ENCODE measurements at regions not wholly inside any gene's neighbourhood (a gene's known extent, or its start where the extent isn't known, plus 50 kb on each side); places are given as distances from the start of the nearest gene placed in this dataset.
"Not testable (repeated sequence)": the region's sequence is repeated elsewhere in the genome, so short reads cannot be mapped to it uniquely, and the experiment has no call there.

GRCh38 chr2:125408874-125409538 is 1247.0 kb upstream of the GYPC start:
- Histone ChIP-seq H3K4ac (ENCODE audit: low read depth in 1 of 2, low read length in 2 of 2) (peak overlapping the region in 1 of 2 experiments; percentile 16), H3K36me3 (ENCODE audit: control insufficient read depth in 1 of 2, insufficient read depth in 2 of 2, low read depth in 1 of 2, low read length in 2 of 2) (no peaks in the 10 kb centered on the region), H3K18ac (ENCODE audit: low read depth in 1 of 2, low read length in 2 of 2) (no peak overlapping the region), H3K79me1 (replicated peaks; ENCODE audit: low read length, poor library complexity, severe bottlenecking) (no peaks in the 10 kb centered on the region), H3K9ac (ENCODE audit: low read length) (no peak overlapping the region), H2BK12ac (ENCODE audit: low read length in 2 of 2) (no peak overlapping the region), H3K4me1 (ENCODE audit: control insufficient read depth, insufficient read depth, low read depth, low read length) (no peaks in the 10 kb centered on the region), H2AK5ac (ENCODE audit: low read length, severe bottlenecking) (no peak overlapping the region), H2BK15ac (ENCODE audit: low read depth, poor library complexity, severe bottlenecking) (no peak overlapping the region), H3K27ac (ENCODE audit: low read length, poor library complexity, severe bottlenecking) (no peak overlapping the region), H4K91ac (ENCODE audit: low read length) (no peak overlapping the region), H2AFZ (ENCODE audit: low read depth, low read length) (peak overlapping the region; percentile 4), H2BK5ac (ENCODE audit: low read depth, low read length, poor library complexity, severe bottlenecking) (no peak overlapping the region), H3K14ac (ENCODE audit: low read length in 2 of 2) (no peak overlapping the region), H3K4me2 (ENCODE audit: low read length, poor library complexity, severe bottlenecking) (no peak overlapping the region), H3K23ac (ENCODE audit: low read length in 2 of 2) (no peak overlapping the region), H4K8ac (ENCODE audit: low read length) (no peak overlapping the region), H2BK120ac (ENCODE audit: low read depth, low read length) (no peak overlapping the region), H3K9me3 (ENCODE audit: control insufficient read depth, low read length) (no peaks in the 10 kb centered on the region), H3K27me3 (ENCODE audit: control insufficient read depth in 1 of 2, insufficient read depth in 1 of 2, low read length in 2 of 2) (no peaks in the 10 kb centered on the region), H3K4me3 (ENCODE audit: insufficient read depth in 1 of 2, low read depth in 1 of 2, low read length in 2 of 2) (no peak overlapping the region)
- DNase-seq = no peak
- 91% methylated on average over 10 of the region's 10 CpGs for WGBS

GRCh38 chr2:125418483-125418882 is 1237.5 kb upstream of the GYPC start:
- no peak overlapping the region for H2BK15ac ChIP-seq (ENCODE audit: low read depth, poor library complexity, severe bottlenecking)
- H4K91ac ChIP-seq (ENCODE audit: low read length) = no peak overlapping the region
- H2AFZ ChIP-seq (ENCODE audit: low read depth, low read length) = no peak overlapping the region
- H2BK12ac ChIP-seq (ENCODE audit: low read length in 2 of 2) = no peak overlapping the region
- no peak overlapping the region for H3K4me3 ChIP-seq (ENCODE audit: insufficient read depth in 1 of 2, low read depth in 1 of 2, low read length in 2 of 2)
- no peak overlapping the region for H3K27ac ChIP-seq (ENCODE audit: low read length, poor library complexity, severe bottlenecking)
- no CpG with 5 or more reads among the region's 1 CpG for WGBS
- H3K9ac ChIP-seq (ENCODE audit: low read length) = no peak overlapping the region
- H3K14ac ChIP-seq (ENCODE audit: low read length in 2 of 2) = no peak overlapping the region
- H3K4ac ChIP-seq (ENCODE audit: low read depth in 1 of 2, low read length in 2 of 2) = no peak overlapping the region
- no peaks in the 10 kb centered on the region for H3K79me1 ChIP-seq (replicated peaks; ENCODE audit: low read length, poor library complexity, severe bottlenecking)
- H3K4me2 ChIP-seq (ENCODE audit: low read length, poor library complexity, severe bottlenecking) = no peak overlapping the region
- no peaks in the 10 kb centered on the region for H3K4me1 ChIP-seq (ENCODE audit: control insufficient read depth, insufficient read depth, low read depth, low read length)
- no peak overlapping the region for H2BK5ac ChIP-seq (ENCODE audit: low read depth, low read length, poor library complexity, severe bottlenecking)
- no peak overlapping the region for H3K18ac ChIP-seq (ENCODE audit: low read depth in 1 of 2, low read length in 2 of 2)
- no peaks in the 10 kb centered on the region for H3K27me3 ChIP-seq (ENCODE audit: control insufficient read depth in 1 of 2, insufficient read depth in 1 of 2, low read length in 2 of 2)
- H3K36me3 ChIP-seq (ENCODE audit: control insufficient read depth in 1 of 2, insufficient read depth in 2 of 2, low read depth in 1 of 2, low read length in 2 of 2) = no peaks in the 10 kb centered on the region
- no peak overlapping the region for H2AK5ac ChIP-seq (ENCODE audit: low read length, severe bottlenecking)
- no peak overlapping the region for H3K23ac ChIP-seq (ENCODE audit: low read length in 2 of 2)
- H2BK120ac ChIP-seq (ENCODE audit: low read depth, low read length) = no peak overlapping the region
- no peak overlapping the region for H4K8ac ChIP-seq (ENCODE audit: low read length)
- no peak for DNase-seq
- H3K9me3 ChIP-seq (ENCODE audit: control insufficient read depth, low read length) = no peaks in the 10 kb centered on the region

GRCh38 chr2:125422198-125422770 is 1233.7 kb upstream of the GYPC start:
- DNase-seq = not testable (repeated sequence)

GRCh38 chr2:125424266-125424785 is 1231.6 kb upstream of the GYPC start:
- Histone ChIP-seq H3K9ac (ENCODE audit: low read length) (no peak overlapping the region), H3K27ac (ENCODE audit: low read length, poor library complexity, severe bottlenecking) (no peak overlapping the region), H3K4me3 (ENCODE audit: insufficient read depth in 1 of 2, low read depth in 1 of 2, low read length in 2 of 2) (no peak overlapping the region), H2BK120ac (ENCODE audit: low read depth, low read length) (no peak overlapping the region), H2AK5ac (ENCODE audit: low read length, severe bottlenecking) (no peak overlapping the region), H3K4ac (ENCODE audit: low read depth in 1 of 2, low read length in 2 of 2) (no peak overlapping the region), H2BK5ac (ENCODE audit: low read depth, low read length, poor library complexity, severe bottlenecking) (no peak overlapping the region), H4K8ac (ENCODE audit: low read length) (no peak overlapping the region), H3K79me1 (replicated peaks; ENCODE audit: low read length, poor library complexity, severe bottlenecking) (no peaks in the 10 kb centered on the region), H2BK15ac (ENCODE audit: low read depth, poor library complexity, severe bottlenecking) (no peak overlapping the region), H4K91ac (ENCODE audit: low read length) (no peak overlapping the region), H3K14ac (ENCODE audit: low read length in 2 of 2) (no peak overlapping the region), H2BK12ac (ENCODE audit: low read length in 2 of 2) (no peak overlapping the region), H3K4me1 (ENCODE audit: control insufficient read depth, insufficient read depth, low read depth, low read length) (no peaks in the 10 kb centered on the region), H3K36me3 (ENCODE audit: control insufficient read depth in 1 of 2, insufficient read depth in 2 of 2, low read depth in 1 of 2, low read length in 2 of 2) (no peaks in the 10 kb centered on the region), H3K18ac (ENCODE audit: low read depth in 1 of 2, low read length in 2 of 2) (no peak overlapping the region), H3K9me3 (ENCODE audit: control insufficient read depth, low read length) (no peaks in the 10 kb centered on the region), H2AFZ (ENCODE audit: low read depth, low read length) (no peak overlapping the region), H3K23ac (ENCODE audit: low read length in 2 of 2) (no peak overlapping the region), H3K4me2 (ENCODE audit: low read length, poor library complexity, severe bottlenecking) (no peak overlapping the region), H3K27me3 (ENCODE audit: control insufficient read depth in 1 of 2, insufficient read depth in 1 of 2, low read length in 2 of 2) (no peaks in the 10 kb centered on the region)
- 83% methylated on average over 1 of the region's 1 CpG for WGBS
- DNase-seq = no peak

More at GRCh38 chr2:125422198-125422770, 1233.7 kb upstream of the GYPC start:
- not testable (repeated sequence) for H3K27ac ChIP-seq (ENCODE audit: low read length, poor library complexity, severe bottlenecking); H3K9me3 ChIP-seq (ENCODE audit: control insufficient read depth, low read length); H4K8ac ChIP-seq (ENCODE audit: low read length); H3K23ac ChIP-seq (ENCODE audit: low read length in 2 of 2); H3K4me2 ChIP-seq (ENCODE audit: low read length, poor library complexity, severe bottlenecking); H2AFZ ChIP-seq (ENCODE audit: low read depth, low read length); H4K91ac ChIP-seq (ENCODE audit: low read length); H3K4me3 ChIP-seq (ENCODE audit: insufficient read depth in 1 of 2, low read depth in 1 of 2, low read length in 2 of 2); H3K14ac ChIP-seq (ENCODE audit: low read length in 2 of 2); H2BK120ac ChIP-seq (ENCODE audit: low read depth, low read length); H3K4ac ChIP-seq (ENCODE audit: low read depth in 1 of 2, low read length in 2 of 2); H3K4me1 ChIP-seq (ENCODE audit: control insufficient read depth, insufficient read depth, low read depth, low read length); H3K9ac ChIP-seq (ENCODE audit: low read length); H2AK5ac ChIP-seq (ENCODE audit: low read length, severe bottlenecking); H2BK12ac ChIP-seq (ENCODE audit: low read length in 2 of 2); H3K79me1 ChIP-seq (replicated peaks; ENCODE audit: low read length, poor library complexity, severe bottlenecking); H3K18ac ChIP-seq (ENCODE audit: low read depth in 1 of 2, low read length in 2 of 2); H3K27me3 ChIP-seq (ENCODE audit: control insufficient read depth in 1 of 2, insufficient read depth in 1 of 2, low read length in 2 of 2); H2BK15ac ChIP-seq (ENCODE audit: low read depth, poor library complexity, severe bottlenecking); H2BK5ac ChIP-seq (ENCODE audit: low read depth, low read length, poor library complexity, severe bottlenecking); H3K36me3 ChIP-seq (ENCODE audit: control insufficient read depth in 1 of 2, insufficient read depth in 2 of 2, low read depth in 1 of 2, low read length in 2 of 2)
- WGBS = 97% methylated on average over 14 of the region's 32 CpGs
